NCI-H2081 (cell line): ENCODE measurements at regions not wholly inside any gene's neighbourhood (a gene's known extent, or its start where the extent isn't known, plus 50 kb on each side); places are given as distances from the start of the nearest gene placed in this dataset.

Experiments used
- DNase-seq, 2 experiments: peaks; one replicate each; lab custom pipeline; 2025; lab: John Stamatoyannopoulos, UW

- DNase-seq, result no peak
Measured at GRCh38 chr15:89421219-89421618, 75.2 kb downstream of the RHCG start.

- DNase-seq, result no peak
Measured at GRCh38 chr15:89419370-89419984, 76.9 kb downstream of the RHCG start.

- no peak for DNase-seq
Measured at GRCh38 chr15:89417206-89417725, 79.1 kb downstream of the RHCG start.

- DNase-seq, result peak; percentile 48 to 56
Measured at GRCh38 chr15:89416339-89417183, 79.8 kb downstream of the RHCG start.

- DNase-seq, result no peak
Measured at GRCh38 chr15:89414571-89414970, 79.9 kb upstream of the POLG start.

- no peak for DNase-seq
Measured at GRCh38 chr15:89413877-89414276, 79.3 kb upstream of the POLG start.

GRCh38 chr15:89412905-89413411, 78.3 kb upstream of the POLG start:
- DNase-seq, result peak in 1 of 2 experiments; percentile 23

DNA sequence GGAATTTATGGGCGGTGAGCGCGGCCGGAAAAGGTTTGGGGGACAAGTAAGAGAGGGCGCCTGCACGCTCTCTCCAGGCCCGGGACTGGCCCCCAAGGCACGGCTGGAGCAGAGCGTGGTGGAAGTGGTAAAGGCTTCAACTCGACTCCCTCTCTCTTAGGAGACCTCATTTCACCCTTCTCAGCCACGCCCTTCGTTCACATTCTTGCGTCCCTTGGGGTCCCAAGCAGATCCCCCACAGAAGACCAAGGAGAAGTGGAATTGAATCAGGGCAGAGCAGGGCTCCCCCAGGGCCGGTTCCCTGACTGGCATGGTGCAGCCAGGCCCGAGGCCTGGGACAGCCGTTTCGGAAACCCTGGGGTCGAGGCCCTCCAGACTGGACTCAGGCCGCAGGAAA, 75.4 kb upstream of the POLG start:
- DNase-seq, result no peak

GRCh38 chr15:89409184-89410038, 74.8 kb upstream of the POLG start:
- no peak for DNase-seq

DNA sequence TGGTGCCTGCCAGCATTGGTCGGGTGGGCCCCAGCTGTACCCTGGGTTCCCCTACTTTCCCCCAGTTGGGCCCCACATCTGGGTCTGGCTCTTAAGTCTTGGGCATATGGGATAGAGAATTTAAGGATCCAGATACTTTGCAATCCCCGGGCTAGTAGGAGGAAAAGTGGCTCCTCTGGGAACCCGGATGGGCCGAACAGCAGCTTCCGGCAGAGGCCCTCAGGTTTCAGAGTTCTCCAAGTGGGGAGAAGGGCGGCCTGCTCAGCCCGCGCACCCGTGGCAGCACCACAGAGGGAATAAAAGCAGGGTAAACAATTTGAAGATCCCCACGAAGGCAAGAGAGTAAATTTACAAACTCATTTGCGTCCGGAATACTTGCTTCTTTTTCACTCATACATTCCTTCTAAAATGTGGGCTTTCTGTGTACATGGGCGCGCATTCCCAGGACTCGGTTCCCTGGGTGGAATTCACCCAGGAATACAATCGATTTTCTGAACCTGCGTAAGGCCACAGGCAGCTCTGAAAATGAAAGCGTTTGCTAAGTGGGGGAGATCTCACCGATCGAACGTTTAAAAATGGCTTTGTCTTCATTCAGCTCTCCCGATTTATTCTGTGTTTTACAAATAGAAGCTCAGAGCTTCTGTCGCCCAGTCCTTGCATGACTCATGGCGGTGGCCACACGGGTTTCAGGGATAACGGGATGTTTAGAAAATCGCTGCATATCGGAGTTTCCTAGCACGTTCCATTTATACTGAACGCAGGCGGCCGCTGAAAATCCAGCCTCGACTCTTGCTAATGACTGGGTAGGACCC, 74.0 kb upstream of the POLG start:
- DNase-seq, result no peak

DNA sequence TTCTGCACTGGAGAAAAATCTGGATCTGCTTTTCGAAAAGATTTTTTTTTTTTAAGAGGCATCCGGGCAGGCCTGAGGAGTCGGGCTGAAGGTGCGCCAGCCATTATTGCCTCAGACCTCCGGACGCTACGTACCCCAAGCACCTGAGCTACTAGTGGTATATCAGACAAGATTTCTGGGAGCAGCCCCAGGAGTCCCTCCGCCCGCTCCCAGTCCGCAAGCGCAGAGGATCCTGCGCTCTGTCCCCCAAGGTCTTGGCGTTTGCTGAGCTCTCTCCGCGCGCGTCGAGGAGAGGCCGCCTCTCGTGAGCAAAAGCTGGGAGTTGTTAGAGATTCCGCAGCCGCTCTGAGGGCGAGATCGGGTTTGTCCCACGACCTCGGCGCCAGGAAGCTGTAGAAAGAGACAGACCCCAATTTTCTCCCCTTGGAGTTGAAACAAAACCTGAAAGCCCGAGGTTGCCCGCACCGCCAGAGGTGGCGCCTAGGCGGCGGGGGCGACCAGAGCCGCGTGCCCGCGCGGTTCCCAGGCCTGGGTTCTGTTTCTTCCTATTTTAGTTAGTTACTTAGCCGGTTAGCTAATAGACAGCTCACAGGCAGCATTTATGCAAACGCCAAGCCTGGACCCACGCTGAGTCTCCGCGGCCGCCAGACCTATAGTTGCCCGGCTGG, 72.5 kb upstream of the POLG start:
- DNase-seq, result no peak

GRCh38 chr15:89406218-89406939, 71.8 kb upstream of the POLG start:
- DNase-seq, result no peak

DNA sequence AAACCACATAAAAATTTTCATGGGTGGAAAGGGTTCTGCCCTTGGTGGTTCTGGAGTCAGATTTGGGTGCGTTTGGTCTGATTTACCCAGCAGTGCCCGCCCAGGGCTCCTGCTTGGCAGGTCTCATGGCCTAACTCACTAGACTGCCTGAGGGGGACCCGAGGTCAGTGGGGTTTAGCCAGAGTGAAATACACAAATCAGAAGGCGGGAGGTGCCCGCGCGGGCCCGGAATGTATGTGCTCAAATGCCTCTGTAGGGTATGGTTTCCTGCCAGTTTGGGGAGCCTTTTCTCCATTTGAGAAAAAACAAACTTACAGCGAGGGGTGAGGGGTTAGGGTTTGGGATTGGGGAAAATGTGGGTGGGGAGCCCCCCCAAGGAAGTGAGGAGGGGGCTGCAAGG, 70.9 kb upstream of the POLG start:
- no peak for DNase-seq

GRCh38 chr15:89404023-89404422, 69.4 kb upstream of the POLG start:
- DNase-seq, result no peak

DNA sequence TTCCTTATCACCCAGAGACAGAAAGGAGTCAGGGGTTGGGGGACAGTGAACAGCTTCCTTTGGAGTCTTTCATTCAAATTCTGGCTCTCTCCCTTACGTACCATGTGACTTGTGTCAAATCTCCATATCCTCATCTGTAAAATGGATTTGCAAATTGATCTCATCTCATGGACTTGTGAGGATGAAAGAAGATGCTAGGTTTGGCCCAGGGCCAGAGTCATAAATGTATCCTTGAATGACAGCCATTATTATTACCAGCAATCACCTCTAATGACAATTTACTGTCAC, 67.8 kb upstream of the POLG start:
- DNase-seq, result no peak

GRCh38 chr15:89401631-89402517, 67.2 kb upstream of the POLG start:
- DNase-seq, result no peak

GRCh38 chr15:89400782-89401545, 66.3 kb upstream of the POLG start:
- no peak for DNase-seq

DNA sequence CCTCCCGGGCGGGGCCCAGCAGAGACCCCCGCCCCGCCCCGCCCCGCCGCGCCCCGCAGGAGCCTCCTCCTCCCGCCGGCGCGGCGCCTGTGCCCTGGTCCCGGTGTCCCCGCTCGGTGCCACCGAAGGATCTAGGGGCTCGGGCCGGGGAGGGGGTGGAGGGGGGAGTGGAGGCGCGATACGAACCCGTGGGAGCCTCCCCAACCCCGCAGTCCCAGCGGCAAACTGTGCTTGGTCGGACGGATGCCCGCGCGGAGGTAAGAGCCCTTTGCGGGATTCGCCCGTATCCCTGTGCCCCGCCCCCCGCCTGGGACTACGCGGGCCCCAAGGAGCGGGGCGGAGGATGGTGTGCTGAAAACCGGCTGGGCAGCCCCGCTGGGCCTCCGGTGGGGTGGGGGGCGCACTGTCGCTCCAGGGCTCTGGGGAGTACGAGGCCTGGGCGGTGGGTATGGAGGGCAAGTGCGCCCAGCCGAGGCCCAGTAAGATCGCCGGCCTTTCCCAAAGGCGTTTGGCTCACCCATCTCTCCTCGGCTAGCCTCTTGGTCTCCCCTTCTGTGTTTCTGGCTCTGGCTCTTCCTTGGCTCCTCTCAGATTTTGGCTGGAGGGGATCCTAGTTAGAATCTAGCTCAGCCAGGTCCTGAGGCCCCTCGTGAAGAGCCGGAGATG, 65.6 kb upstream of the POLG start:
- DNase-seq, result no peak
